IMR-90 (cell line): ENCODE measurements at regions not wholly inside any gene's neighbourhood (a gene's known extent, or its start where the extent isn't known, plus 50 kb on each side); places are given as distances from the start of the nearest gene placed in this dataset.
A peak's percentile ranks its signal among the peaks of the same experiment; 100 is the strongest.

Experiments used
- ATAC-seq: fragments of 200-7000 bp; cut with Tn5 transposase; 2 replicates; pipeline ENCODE4 v1.9.1; 2020; ENCODE audit warnings: low read depth, mild to moderate bottlenecking, moderate library complexity
- BruUV-seq: library from RNA; stranded (reverse); fragments of 400-500 nt; replicated peaks from 2 replicates; lab custom pipeline; 2021; lab: Mats Ljungman, UMichigan
- CTCF ChIA-PET: fragments of 300-600 bp; formaldehyde crosslinking; extraction: SDS; loops from one replicate; lab custom pipeline; 2021; ENCODE audit warnings: antibody characterized with exemption; lab: Yijun Ruan, JAX
- POLR2A ChIA-PET: fragments of 300-600 bp; sonication (Branson Sonifier 250); formaldehyde crosslinking; loops from one replicate; lab custom pipeline; 2022; ENCODE audit warnings: antibody characterized with exemption; ENCODE audit not compliant: unreplicated experiment; lab: Charles Lee
- DNase-seq: peaks from one replicate; pipeline ENCODE4 v3.0.0; 2013
- H2AFZ ChIP-seq: replicated peaks from 2 replicates; pipeline ENCODE3; 2013; ENCODE audit warnings: low read length, mild to moderate bottlenecking; ENCODE audit not compliant: poor library complexity
- H2AK5ac ChIP-seq: 2 replicates; pipeline ENCODE4 v1.6.1; 2013; ENCODE audit warnings: low read depth, low read length, inconsistent platforms
- H2AK9ac ChIP-seq: replicated peaks from 2 replicates; pipeline ENCODE3; 2013; ENCODE audit warnings: mild to moderate bottlenecking, low read depth, low read length, moderate library complexity; ENCODE audit not compliant: poor library complexity
- H2BK120ac ChIP-seq: 2 replicates; pipeline ENCODE4 v1.6.1; 2013; ENCODE audit warnings: low read depth, low read length, inconsistent platforms
- H2BK15ac ChIP-seq: 3 replicates; pipeline ENCODE4 v1.6.1; 2013; ENCODE audit warnings: low read depth, low read length, inconsistent platforms
- H2BK20ac ChIP-seq: 2 replicates; pipeline ENCODE4 v1.6.1; 2013; ENCODE audit warnings: low read depth, mild to moderate bottlenecking, inconsistent platforms, low read length, moderate library complexity
- H2BK5ac ChIP-seq: 2 replicates; pipeline ENCODE4 v1.6.1; 2013; ENCODE audit warnings: mild to moderate bottlenecking, low read depth, low read length, inconsistent platforms; ENCODE audit not compliant: poor library complexity, severe bottlenecking
- H3K14ac ChIP-seq: replicated peaks from 2 replicates; pipeline ENCODE4 v1.6.1; 2013; ENCODE audit warnings: low read depth, low read length, inconsistent platforms
- H3K18ac ChIP-seq: 2 replicates; pipeline ENCODE4 v1.6.1; 2013; ENCODE audit warnings: low read depth, low read length, control low read depth
- H3K23ac ChIP-seq: 2 replicates; pipeline ENCODE4 v1.6.1; 2013; ENCODE audit warnings: low read depth, low read length, inconsistent platforms
- H3K27ac ChIP-seq: 2 replicates; pipeline ENCODE4 v1.5.1; 2013; ENCODE audit warnings: mild to moderate bottlenecking, control low read depth, low read length; ENCODE audit not compliant: insufficient read depth
- H3K27me3 ChIP-seq: 2 replicates; pipeline ENCODE4 v1.6.1; 2013; ENCODE audit warnings: low read length; ENCODE audit not compliant: control insufficient read depth, insufficient read depth
- H3K36me3 ChIP-seq: 2 replicates; pipeline ENCODE4 v1.6.1; 2013; ENCODE audit warnings: low read length, mixed read lengths; ENCODE audit not compliant: control insufficient read depth, insufficient read depth
- H3K4ac ChIP-seq: 2 replicates; pipeline ENCODE4 v1.6.1; 2013; ENCODE audit warnings: low read depth, low read length, inconsistent platforms
- H3K4me1 ChIP-seq: 2 replicates; pipeline ENCODE4 v1.6.1; 2013; ENCODE audit warnings: low read length, mixed read lengths; ENCODE audit not compliant: control insufficient read depth, insufficient read depth
- H3K4me2 ChIP-seq: 2 replicates; pipeline ENCODE4 v1.6.1; 2013; ENCODE audit warnings: low read depth, mild to moderate bottlenecking, control low read depth, low read length, moderate library complexity
- H3K4me3 ChIP-seq: 2 replicates; pipeline ENCODE4 v1.5.1; 2013; ENCODE audit warnings: low read depth, mild to moderate bottlenecking, control low read depth, low read length, moderate library complexity; ENCODE audit not compliant: insufficient read depth
- H3K56ac ChIP-seq: 2 replicates; pipeline ENCODE4 v1.6.1; 2013; ENCODE audit warnings: low read length, inconsistent platforms; ENCODE audit not compliant: insufficient read depth; ENCODE audit errors: extremely low read depth
- H3K79me1 ChIP-seq, 2 experiments: 2 replicates each; pipeline ENCODE4 v1.6.1; 2013; ENCODE audit warnings: low read length in 2 of 2, inconsistent platforms in 1 of 2, low read depth in 1 of 2
- H3K9ac ChIP-seq: 2 replicates; pipeline ENCODE4 v1.6.1; 2013; ENCODE audit warnings: low read depth, low read length, control low read depth
- H3K9me1 ChIP-seq: 2 replicates; pipeline ENCODE4 v1.6.1; 2013; ENCODE audit warnings: low read length, inconsistent platforms; ENCODE audit not compliant: insufficient read depth
- H3K9me3 ChIP-seq: 2 replicates; pipeline ENCODE4 v1.6.1; 2013; ENCODE audit warnings: low read length; ENCODE audit not compliant: control insufficient read depth, insufficient read depth
- H4K20me1 ChIP-seq: 2 replicates; pipeline ENCODE4 v1.6.1; 2013; ENCODE audit warnings: low read length, inconsistent platforms; ENCODE audit not compliant: insufficient read depth
- H4K5ac ChIP-seq: 2 replicates; pipeline ENCODE4 v1.6.1; 2013; ENCODE audit warnings: mild to moderate bottlenecking, low read depth, low read length, control low read depth
- H4K8ac ChIP-seq, 2 experiments: 2 replicates each; pipeline ENCODE4 v1.6.1; 2013; ENCODE audit warnings: low read depth in 2 of 2, low read length in 2 of 2, control low read depth in 1 of 2, inconsistent platforms in 1 of 2
- H4K91ac ChIP-seq: 2 replicates; pipeline ENCODE4 v1.6.1; 2013; ENCODE audit warnings: low read depth, low read length, inconsistent platforms; ENCODE audit not compliant: insufficient read depth
- BHLHE40 ChIP-seq: fragments of 150-350 bp; IDR thresholded peaks from 2 replicates; pipeline ENCODE4 v1.6.1; 2016; ENCODE audit warnings: mild to moderate bottlenecking, low read depth, low read length
- CEBPB ChIP-seq: IDR thresholded peaks from 2 replicates; pipeline ENCODE4 v1.6.1; 2012; ENCODE audit warnings: low read depth, low read length, improper control_type of control experiment
- CHD1 ChIP-seq: IDR thresholded peaks from 2 replicates; pipeline ENCODE4 v1.6.1; 2012; ENCODE audit warnings: low read depth, low read length, improper control_type of control experiment
- FOS ChIP-seq: fragments of 150-350 bp; IDR thresholded peaks from 2 replicates; pipeline ENCODE4 v1.6.1; 2016; ENCODE audit warnings: low read depth, low read length
- MAFK ChIP-seq: IDR thresholded peaks from 2 replicates; pipeline ENCODE4 v1.6.1; 2012; ENCODE audit warnings: low read depth, low read length, improper control_type of control experiment
- MAZ ChIP-seq: IDR thresholded peaks from 2 replicates; pipeline ENCODE4 v1.6.1; 2012; ENCODE audit warnings: low read depth, mild to moderate bottlenecking, low read length, improper control_type of control experiment, moderate library complexity, borderline replicate concordance
- MXI1 ChIP-seq: IDR thresholded peaks from 2 replicates; pipeline ENCODE4 v1.6.1; 2012; ENCODE audit warnings: low read depth, mild to moderate bottlenecking, low read length, moderate library complexity, borderline replicate concordance
- NFE2L2 ChIP-seq: fragments of 150-350 bp; IDR thresholded peaks from 2 replicates; pipeline ENCODE4 v1.6.1; 2016; ENCODE audit warnings: low read depth, mild to moderate bottlenecking, low read length
- POLR2A ChIP-seq: IDR thresholded peaks from 2 replicates; pipeline ENCODE4 v1.6.1; 2012; ENCODE audit warnings: mild to moderate bottlenecking, low read depth, low read length
- RAD21 ChIP-seq: IDR thresholded peaks from 2 replicates; pipeline ENCODE4 v1.6.1; 2012; ENCODE audit warnings: low read length, improper control_type of control experiment
- RCOR1 ChIP-seq: IDR thresholded peaks from 2 replicates; pipeline ENCODE4 v1.6.1; 2012; ENCODE audit warnings: mild to moderate bottlenecking, low read length, improper control_type of control experiment; ENCODE audit not compliant: insufficient replicate concordance
- RFX5 ChIP-seq: IDR thresholded peaks from 2 replicates; pipeline ENCODE4 v1.8.0; 2012; ENCODE audit warnings: low read depth, mild to moderate bottlenecking, low read length, moderate library complexity
- SMC3 ChIP-seq: fragments of 150-350 bp; IDR thresholded peaks from 2 replicates; pipeline ENCODE4 v1.6.1; 2016; ENCODE audit warnings: low read depth, mild to moderate bottlenecking, antibody characterized with exemption, low read length, moderate library complexity
- USF2 ChIP-seq: fragments of 150-350 bp; IDR thresholded peaks from 2 replicates; pipeline ENCODE4 v1.6.1; 2017; ENCODE audit warnings: mild to moderate bottlenecking, antibody characterized with exemption, low read length, low read depth
- WGBS, 2 experiments: methylation state at CpG; one replicate each; pipeline versions ENCODE4 v1.1.5 to v1.1.7; 2013; ENCODE audit warnings: missing lambda C conversion rate in 2 of 2; ENCODE audit not compliant: insufficient read length in 1 of 2; ENCODE audit errors: extremely low coverage in 2 of 2; 5-methylcytosine and 5-hydroxymethylcytosine counted together
- dilution Hi-C: fragments of 300-500 bp; cut with HindIII; formaldehyde crosslinking; loops from one replicate; pipeline ENCODE4 v1.14.3; 2018; ENCODE audit warnings: low sequenced_read_pairs; ENCODE audit not compliant: unreplicated experiment
- in situ Hi-C: fragments of 300-500 bp; cut with MboI; formaldehyde crosslinking; loops from 3 replicates; pipeline ENCODE4 v1.14.3; 2019; ENCODE audit warnings: low sequenced_read_pairs, inconsistent platforms, mixed read lengths
- intact Hi-C: fragments of 100-400 bp; cut with micrococcal nuclease; formaldehyde crosslinking; loops from 2 replicates; pipeline ENCODE4 v1.10.0; 2022
- TF ChIP-seq, protein P1 (sequence below): conservative IDR thresholded peaks from 2 replicates; pipeline ENCODE4 v1.5.1; 2012; ENCODE audit warnings: mild to moderate bottlenecking, low read depth, low read length, improper control_type of control experiment
- TF ChIP-seq, protein P2 (sequence below): fragments of 150-350 bp; IDR thresholded peaks from 2 replicates; pipeline ENCODE4 v1.6.1; 2016; ENCODE audit warnings: low read depth, mild to moderate bottlenecking, low read length, moderate library complexity, borderline replicate concordance

DNA sequence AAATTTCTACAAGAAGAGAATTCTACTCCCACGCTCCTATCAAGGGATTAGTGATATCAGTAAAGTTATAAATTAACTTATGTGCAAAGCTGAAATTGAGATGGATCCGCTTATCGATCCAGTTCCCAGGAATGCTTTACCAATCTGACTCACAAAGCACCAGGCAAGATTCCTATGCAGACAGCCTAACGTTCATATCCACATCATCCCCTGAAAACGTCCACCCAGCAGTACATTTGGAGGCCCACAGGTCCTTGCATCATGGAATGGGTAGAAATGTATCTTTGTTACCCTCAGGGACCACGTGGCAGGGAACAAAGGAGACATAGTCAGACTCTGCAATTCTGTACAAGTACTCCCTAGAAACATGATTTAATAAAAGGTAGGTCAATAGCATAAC lies 147.4 kb downstream of the ESM1 start:
- no peaks in the 10 kb centered on the region for H3K9me3 ChIP-seq
- H4K91ac ChIP-seq, result peak overlapping the region; percentile 61
- peaks cover 0 to 26% of the 10 kb centered on the region in 2 experiments; a peak in 3 of 4 replicates for H3K79me1 ChIP-seq
- no peaks in the 10 kb centered on the region for H3K36me3 ChIP-seq
- H3K18ac ChIP-seq, result peak overlapping the region; percentile 89
- no peak overlapping the region for H3K4me3 ChIP-seq
- H2AFZ ChIP-seq, result peak overlapping the region; percentile 19
- intact Hi-C loops (no loop called here), in situ Hi-C loops (no loop called here), dilution Hi-C loops (no loop called here)
- no peaks in the 10 kb centered on the region for H4K20me1 ChIP-seq
- peak overlapping the region; percentile 84; the same call in 1 of the 2 replicates for H3K27ac ChIP-seq
- DNase-seq (peak; percentile 31), ATAC-seq (no peak)
- no TSS peak for BruUV-seq
- H3K27me3 ChIP-seq, result no peaks in the 10 kb centered on the region
- H2BK20ac ChIP-seq, result peak overlapping the region; percentile 91
- no peak overlapping the region for H3K4me2 ChIP-seq
- peaks cover 37% of the 10 kb centered on the region for H3K4me1 ChIP-seq
- H3K9me1 ChIP-seq, result peaks cover 28% of the 10 kb centered on the region
- peak overlapping the region; percentile 96 for H2AK5ac ChIP-seq
- WGBS, 2 experiments, result 100% methylated on average over 1 of the region's 6 CpGs; no CpG with 5 or more reads in 1 of the 2 experiments
- peak overlapping the region; percentile 95; the same call in 1 of the 3 replicates for H2BK15ac ChIP-seq
- peak overlapping the region; percentile 43; the same call in 1 of the 2 replicates for H3K9ac ChIP-seq
- H3K56ac ChIP-seq, result no peak overlapping the region
- ChIA-PET POLR2A (no interaction called here), CTCF (no interaction called here)
- no peak for TF ChIP-seq RFX5
- TF ChIP-seq RAD21, result no peak
- no peak for TF ChIP-seq NFE2L2
- TF ChIP-seq, protein P1, sequence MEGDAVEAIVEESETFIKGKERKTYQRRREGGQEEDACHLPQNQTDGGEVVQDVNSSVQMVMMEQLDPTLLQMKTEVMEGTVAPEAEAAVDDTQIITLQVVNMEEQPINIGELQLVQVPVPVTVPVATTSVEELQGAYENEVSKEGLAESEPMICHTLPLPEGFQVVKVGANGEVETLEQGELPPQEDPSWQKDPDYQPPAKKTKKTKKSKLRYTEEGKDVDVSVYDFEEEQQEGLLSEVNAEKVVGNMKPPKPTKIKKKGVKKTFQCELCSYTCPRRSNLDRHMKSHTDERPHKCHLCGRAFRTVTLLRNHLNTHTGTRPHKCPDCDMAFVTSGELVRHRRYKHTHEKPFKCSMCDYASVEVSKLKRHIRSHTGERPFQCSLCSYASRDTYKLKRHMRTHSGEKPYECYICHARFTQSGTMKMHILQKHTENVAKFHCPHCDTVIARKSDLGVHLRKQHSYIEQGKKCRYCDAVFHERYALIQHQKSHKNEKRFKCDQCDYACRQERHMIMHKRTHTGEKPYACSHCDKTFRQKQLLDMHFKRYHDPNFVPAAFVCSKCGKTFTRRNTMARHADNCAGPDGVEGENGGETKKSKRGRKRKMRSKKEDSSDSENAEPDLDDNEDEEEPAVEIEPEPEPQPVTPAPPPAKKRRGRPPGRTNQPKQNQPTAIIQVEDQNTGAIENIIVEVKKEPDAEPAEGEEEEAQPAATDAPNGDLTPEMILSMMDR, result no peak
- TF ChIP-seq POLR2A, result no peak
- TF ChIP-seq FOS, result no peak
- no peak for TF ChIP-seq USF2
- no peak for TF ChIP-seq BHLHE40
- TF ChIP-seq SMC3, result no peak
- no peak for TF ChIP-seq MXI1
- no peak for TF ChIP-seq RCOR1
- TF ChIP-seq MAFK, result no peak
- no peak for TF ChIP-seq CHD1
- TF ChIP-seq CEBPB, result no peak
- TF ChIP-seq, protein P2, sequence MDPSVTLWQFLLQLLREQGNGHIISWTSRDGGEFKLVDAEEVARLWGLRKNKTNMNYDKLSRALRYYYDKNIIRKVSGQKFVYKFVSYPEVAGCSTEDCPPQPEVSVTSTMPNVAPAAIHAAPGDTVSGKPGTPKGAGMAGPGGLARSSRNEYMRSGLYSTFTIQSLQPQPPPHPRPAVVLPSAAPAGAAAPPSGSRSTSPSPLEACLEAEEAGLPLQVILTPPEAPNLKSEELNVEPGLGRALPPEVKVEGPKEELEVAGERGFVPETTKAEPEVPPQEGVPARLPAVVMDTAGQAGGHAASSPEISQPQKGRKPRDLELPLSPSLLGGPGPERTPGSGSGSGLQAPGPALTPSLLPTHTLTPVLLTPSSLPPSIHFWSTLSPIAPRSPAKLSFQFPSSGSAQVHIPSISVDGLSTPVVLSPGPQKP, result no peak
- TF ChIP-seq MAZ, result no peak
- H2BK120ac ChIP-seq, result peak overlapping the region; percentile 95
- peak overlapping the region; percentile 89 for H2BK5ac ChIP-seq
- H3K23ac ChIP-seq, result peak overlapping the region; percentile 82
- peak overlapping the region; percentile 93 for H3K14ac ChIP-seq
- H4K5ac ChIP-seq, result peak overlapping the region; percentile 82
- H3K4ac ChIP-seq, result peak overlapping the region; percentile 94
- peak overlapping the region; percentile 57 to 78 for H4K8ac ChIP-seq
- H2AK9ac ChIP-seq, result no peak overlapping the region
